PFSK-1 (cell line): ENCODE measurements at regions not wholly inside any gene's neighbourhood (a gene's known extent, or its start where the extent isn't known, plus 50 kb on each side); places are given as distances from the start of the nearest gene placed in this dataset.

ENCODE experiments used
- POLR2AphosphoS5 ChIP-seq: IDR thresholded peaks from 2 replicates; pipeline ENCODE4 v1.6.1; 2012; ENCODE audit warnings: low read depth, mild to moderate bottlenecking, control low read depth, low read length, moderate library complexity
- REST ChIP-seq, 2 experiments: IDR thresholded peaks; 2 replicates each; pipeline versions ENCODE4 v1.6.1 to v1.8.0; 2011 to 2012; ENCODE audit warnings: low read depth in 2 of 2, low read length in 2 of 2, control low read depth in 1 of 2, inconsistent platforms in 1 of 2, mild to moderate bottlenecking in 1 of 2, moderate library complexity in 1 of 2; ENCODE audit not compliant: insufficient read depth in 1 of 2
- SIN3A ChIP-seq: IDR thresholded peaks from 2 replicates; pipeline ENCODE4 v1.6.1; 2012; ENCODE audit warnings: mild to moderate bottlenecking, low read length, moderate library complexity, borderline replicate concordance; ENCODE audit not compliant: insufficient read depth
- TAF1 ChIP-seq: IDR thresholded peaks from 2 replicates; pipeline ENCODE4 v1.6.1; 2012; ENCODE audit warnings: low read length, control low read depth, borderline replicate concordance; ENCODE audit not compliant: insufficient read depth

GRCh38 chr6:2477666-2478065 is 232.3 kb upstream of the GMDS start:
- TF ChIP-seq REST (IDR thresholded peaks at IDR 0.05; ENCODE audit: insufficient read depth in 1 of 2, low read depth in 2 of 2, low read length in 2 of 2) = no peak
- no peak for TF ChIP-seq POLR2AphosphoS5
- no peak for TF ChIP-seq TAF1
- no peak for TF ChIP-seq SIN3A
